H9 (cell line): ENCODE measurements at regions not wholly inside any gene's neighbourhood (a gene's known extent, or its start where the extent isn't known, plus 50 kb on each side); places are given as distances from the start of the nearest gene placed in this dataset.

Experiments
- DNase-seq: peaks from one replicate; pipeline ENCODE4 v3.0.0-alpha.2; 2017
- H2AFZ ChIP-seq: one replicate; pipeline ENCODE4 v1.6.1; 2013; ENCODE audit warnings: mild to moderate bottlenecking, low read length, control low read depth, moderate library complexity
- H2AK5ac ChIP-seq: 2 replicates; pipeline ENCODE4 v1.6.1; 2013; ENCODE audit warnings: low read length, control low read depth, mixed read lengths; ENCODE audit not compliant: insufficient read length
- H2BK120ac ChIP-seq: one replicate; pipeline ENCODE4 v1.6.1; 2013; ENCODE audit warnings: low read depth, mild to moderate bottlenecking, low read length, control low read depth, inconsistent platforms; ENCODE audit not compliant: poor library complexity, severe bottlenecking
- H2BK12ac ChIP-seq: 2 replicates; pipeline ENCODE4 v1.6.1; 2013; ENCODE audit warnings: low read length, control low read depth, mixed read lengths, low read depth; ENCODE audit not compliant: insufficient read length
- H2BK15ac ChIP-seq: 2 replicates; pipeline ENCODE4 v1.6.1; 2013; ENCODE audit warnings: low read depth, low read length, control low read depth
- H2BK20ac ChIP-seq: one replicate; pipeline ENCODE4 v1.6.1; 2013; ENCODE audit warnings: low read depth, mild to moderate bottlenecking, low read length, control low read depth, inconsistent platforms; ENCODE audit not compliant: poor library complexity, severe bottlenecking
- H2BK5ac ChIP-seq: 2 replicates; pipeline ENCODE4 v1.6.1; 2013; ENCODE audit warnings: low read length, control low read depth, mixed read lengths; ENCODE audit not compliant: insufficient read length
- H3K14ac ChIP-seq: 2 replicates; pipeline ENCODE4 v1.6.1; 2013; ENCODE audit warnings: low read length, control low read depth; ENCODE audit not compliant: insufficient read depth
- H3K18ac ChIP-seq: 2 replicates; pipeline ENCODE4 v1.6.1; 2013; ENCODE audit warnings: low read depth, mild to moderate bottlenecking, mixed read lengths, low read length, control low read depth; ENCODE audit not compliant: insufficient read length
- H3K23ac ChIP-seq: 2 replicates; pipeline ENCODE4 v1.6.1; 2013; ENCODE audit warnings: low read length, control low read depth, mixed read lengths, low read depth; ENCODE audit not compliant: insufficient read length
- H3K23me2 ChIP-seq: 2 replicates; pipeline ENCODE4 v1.6.1; 2013; ENCODE audit warnings: low read depth, mild to moderate bottlenecking, mixed read lengths, low read length, control low read depth; ENCODE audit not compliant: insufficient read length, poor library complexity, severe bottlenecking
- H3K27ac ChIP-seq: 2 replicates; pipeline ENCODE4 v1.5.1; 2013; ENCODE audit warnings: low read length, control low read depth, mixed read lengths, low read depth; ENCODE audit not compliant: insufficient read length
- H3K27me3 ChIP-seq: 2 replicates; pipeline ENCODE4 v1.6.1; 2013; ENCODE audit warnings: low read length, control low read depth, inconsistent platforms; ENCODE audit not compliant: insufficient read depth
- H3K4ac ChIP-seq: 2 replicates; pipeline ENCODE4 v1.6.1; 2013; ENCODE audit warnings: low read depth, mild to moderate bottlenecking, control low read depth, inconsistent platforms, low read length, moderate library complexity
- H3K4me1 ChIP-seq: 2 replicates; pipeline ENCODE4 v1.6.1; 2013; ENCODE audit warnings: low read length, control low read depth, inconsistent platforms; ENCODE audit not compliant: insufficient read depth
- H3K4me2 ChIP-seq: 2 replicates; pipeline ENCODE4 v1.6.1; 2013; ENCODE audit warnings: low read length, control low read depth, mixed read lengths; ENCODE audit not compliant: insufficient read length, insufficient read depth
- H3K56ac ChIP-seq: 2 replicates; pipeline ENCODE4 v1.6.1; 2013; ENCODE audit warnings: low read depth, mild to moderate bottlenecking, mixed read lengths, low read length, control low read depth; ENCODE audit not compliant: insufficient read length
- H3K79me1 ChIP-seq: 2 replicates; pipeline ENCODE4 v1.6.1; 2013; ENCODE audit warnings: low read depth, mild to moderate bottlenecking, moderate library complexity, low read length, control low read depth, inconsistent platforms; ENCODE audit not compliant: insufficient read depth, poor library complexity, severe bottlenecking
- H3K79me2 ChIP-seq: 2 replicates; pipeline ENCODE4 v1.6.1; 2013; ENCODE audit warnings: low read length, control low read depth, inconsistent platforms; ENCODE audit not compliant: insufficient read depth
- H3K9ac ChIP-seq: 2 replicates; pipeline ENCODE4 v1.6.1; 2013; ENCODE audit warnings: low read length, control low read depth, mixed read lengths; ENCODE audit not compliant: insufficient read length; ENCODE audit errors: extremely low read depth
- H3K9me3 ChIP-seq: one replicate; pipeline ENCODE4 v1.6.1; 2013; ENCODE audit warnings: low read depth, low read length, inconsistent platforms; ENCODE audit not compliant: control insufficient read depth
- H3T11ph ChIP-seq: one replicate; pipeline ENCODE4 v1.6.1; 2013; ENCODE audit warnings: mild to moderate bottlenecking, low read length, control low read depth, inconsistent platforms
- H4K20me1 ChIP-seq: one replicate; pipeline ENCODE4 v1.6.1; 2013; ENCODE audit not compliant: control insufficient read depth, insufficient read length, insufficient read depth
- H4K5ac ChIP-seq: 2 replicates; pipeline ENCODE4 v1.6.1; 2013; ENCODE audit warnings: low read depth, mild to moderate bottlenecking, mixed read lengths, low read length, control low read depth; ENCODE audit not compliant: insufficient read length
- H4K8ac ChIP-seq: replicated peaks from 2 replicates; pipeline ENCODE4 v1.6.1; 2013; ENCODE audit warnings: low read length, control low read depth, mixed read lengths, low read depth; ENCODE audit not compliant: insufficient read length
- H4K91ac ChIP-seq: 2 replicates; pipeline ENCODE4 v1.6.1; 2013; ENCODE audit warnings: low read depth, mild to moderate bottlenecking, moderate library complexity, mixed read lengths, low read length, control low read depth; ENCODE audit not compliant: insufficient read length
- H3K27ac Mint-ChIP-seq, 3 experiments: 2 replicates in 2 of 3; 3 replicates in 1 of 3; pipeline ENCODE4 v1.8.0; 2020 to 2021; ENCODE audit warnings: mixed read lengths in 3 of 3, mild to moderate bottlenecking in 1 of 3, moderate library complexity in 1 of 3
- H3K27me3 Mint-ChIP-seq: 2 replicates; pipeline ENCODE4 v1.8.0; 2021; ENCODE audit warnings: low read depth, mild to moderate bottlenecking, moderate library complexity, mixed read lengths
- H3K36me3 Mint-ChIP-seq, 3 experiments: 2 replicates in 2 of 3; 3 replicates in 1 of 3; pipeline ENCODE4 v1.8.0; 2020 to 2021; ENCODE audit warnings: low read depth in 3 of 3, mixed read lengths in 3 of 3; ENCODE audit not compliant: insufficient read depth in 1 of 3
- H3K4me1 Mint-ChIP-seq, 2 experiments: 2 replicates each; pipeline ENCODE4 v1.8.0; 2020; ENCODE audit warnings: mixed read lengths in 2 of 2
- H3K4me3 Mint-ChIP-seq, 2 experiments: 2 replicates in 1 of 2; 3 replicates in 1 of 2; pipeline ENCODE4 v1.8.0; 2020 to 2021; ENCODE audit warnings: mild to moderate bottlenecking in 2 of 2, mixed read lengths in 2 of 2, moderate library complexity in 1 of 2
- H3K9me3 Mint-ChIP-seq, 2 experiments: 2 replicates in 1 of 2; 3 replicates in 1 of 2; pipeline ENCODE4 v1.8.0; 2020; ENCODE audit warnings: mild to moderate bottlenecking in 2 of 2, mixed read lengths in 2 of 2, moderate library complexity in 1 of 2
- CTCF ChIP-seq: fragments of 200-600 bp; sonication (generic); conservative IDR thresholded peaks from 3 replicates; pipeline ENCODE4 v1.8.0; 2021; ENCODE audit warnings: antibody characterized with exemption, mild to moderate bottlenecking
- WGBS: extraction: QIAGEN DNeasy Blood & Tissue Kit; methylation state at CpG from one replicate; pipeline ENCODE4 v1.1.7; 2013; ENCODE audit warnings: missing lambda C conversion rate, low lambda C conversion rate, mixed read lengths; ENCODE audit not compliant: insufficient read length; ENCODE audit errors: extremely low coverage; 5-methylcytosine and 5-hydroxymethylcytosine counted together

GRCh38 chr1:194908643-194909042 is 1699.6 kb downstream of the KCNT2 start:
- H3K36me3 Mint-ChIP-seq, result no peaks in the 10 kb centered on the region
- Histone ChIP-seq H2BK12ac (no peak overlapping the region), H3T11ph (no peak overlapping the region), H4K5ac (no peak overlapping the region), H2BK20ac (no peak overlapping the region), H3K18ac (no peak overlapping the region), H3K27me3 (no peaks in the 10 kb centered on the region), H2BK15ac (no peak overlapping the region), H3K56ac (no peak overlapping the region), H3K79me2 (no peaks in the 10 kb centered on the region), H3K23me2 (no peaks in the 10 kb centered on the region), H3K9ac (no peak overlapping the region), H3K14ac (no peak overlapping the region), H4K20me1 (no peaks in the 10 kb centered on the region), H3K4me1 (no peaks in the 10 kb centered on the region), H2AFZ (no peak overlapping the region), H2BK5ac (no peak overlapping the region), H3K4me2 (no peak overlapping the region), H3K23ac (no peak overlapping the region), H4K8ac (no peak overlapping the region), H3K9me3 (no peaks in the 10 kb centered on the region), H2AK5ac (no peak overlapping the region), H3K79me1 (no peaks in the 10 kb centered on the region), H2BK120ac (no peak overlapping the region), H3K4ac (no peak overlapping the region), H4K91ac (no peak overlapping the region), H3K27ac (no peak overlapping the region)
- no peak overlapping the region for H3K4me3 Mint-ChIP-seq
- WGBS, result no CpG with 5 or more reads among the region's 1 CpG
- H3K27ac Mint-ChIP-seq, result no peak overlapping the region
- H3K9me3 Mint-ChIP-seq, result no peaks in the 10 kb centered on the region; a peak in 1 of 5 replicates
- H3K27me3 Mint-ChIP-seq, result no peaks in the 10 kb centered on the region
- DNase-seq, result no peak
- no peak for TF ChIP-seq CTCF
- H3K4me1 Mint-ChIP-seq, result no peaks in the 10 kb centered on the region
